ENCODE measurements at regions not wholly inside any gene's neighbourhood (a gene's known extent, or its start where the extent isn't known, plus 50 kb on each side); places are given as distances from the start of the nearest gene placed in this dataset.
A peak's percentile ranks its signal among the peaks of the same experiment; 100 is the strongest.

DNA sequence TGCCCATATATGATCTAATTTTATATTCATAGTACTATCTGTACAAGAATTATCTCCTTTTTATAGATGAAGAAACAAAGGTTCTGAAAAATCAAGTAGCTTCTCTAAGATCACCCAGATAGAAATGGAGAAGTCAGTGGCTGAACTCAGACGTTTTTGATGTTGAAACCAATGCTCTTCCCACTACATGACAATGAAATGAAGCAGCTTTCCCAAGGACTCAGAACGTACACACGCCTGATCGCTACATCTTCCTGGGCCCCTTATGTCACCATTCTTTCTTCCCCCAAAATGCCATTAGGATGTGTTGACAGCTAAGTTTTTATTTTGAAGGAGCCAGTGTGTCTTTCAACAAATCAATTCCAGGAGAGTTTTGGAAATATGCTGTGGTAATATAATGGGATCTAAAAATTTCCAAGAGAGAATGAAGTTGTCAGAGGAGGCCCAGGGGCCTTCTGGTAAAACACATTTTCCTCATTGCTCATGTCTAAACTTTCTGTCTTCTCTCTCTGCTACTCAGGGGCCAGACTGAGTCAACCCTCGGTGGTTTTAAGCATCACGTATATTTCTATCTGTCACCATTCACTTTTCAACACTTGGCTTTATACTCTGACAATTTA, 98.1 kb upstream of the COL21A1 start:
- DNase-seq (ENCODE audit: low spot score), result no peak

DNA sequence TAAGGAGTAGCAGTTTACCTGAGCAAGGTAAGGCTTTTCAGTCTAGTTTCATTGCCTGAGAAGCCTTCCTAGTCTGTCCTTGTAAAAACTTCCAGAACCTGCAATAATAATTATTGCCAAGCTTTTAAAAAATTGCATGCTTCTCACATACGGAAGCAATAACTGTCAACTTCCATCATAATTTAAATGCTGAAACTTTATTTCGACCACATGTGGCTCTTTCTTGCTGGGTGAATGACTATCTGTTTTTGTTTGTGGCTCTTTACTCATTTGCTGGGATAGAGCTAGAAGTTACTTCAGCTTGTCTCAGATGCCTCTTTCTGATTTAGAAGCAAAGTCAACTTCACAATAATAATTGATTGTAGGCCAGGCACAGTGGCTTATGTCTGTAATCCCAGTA, 95.9 kb upstream of the COL21A1 start:
- no peak for DNase-seq (ENCODE audit: low spot score)

DNA sequence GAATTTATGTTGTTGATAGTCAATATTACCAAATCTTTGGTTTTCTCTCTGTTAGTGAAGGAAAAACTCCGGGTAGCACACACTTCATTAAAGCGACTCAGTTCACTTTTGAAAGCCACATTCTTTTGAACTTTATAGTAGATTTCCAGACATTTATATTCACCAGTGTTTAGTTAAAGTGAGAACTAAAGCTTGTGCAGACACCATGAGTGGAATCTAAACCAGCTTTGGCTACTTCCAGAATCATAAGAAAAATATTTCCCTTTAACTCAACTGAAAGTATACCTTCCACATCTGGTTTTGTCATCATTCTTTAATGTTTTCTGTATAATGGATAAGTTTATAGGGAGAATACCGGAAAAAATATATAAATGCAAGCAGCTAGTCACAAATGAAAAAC, 92.1 kb upstream of the COL21A1 start:
- no peak for DNase-seq (ENCODE audit: low spot score)

DNA sequence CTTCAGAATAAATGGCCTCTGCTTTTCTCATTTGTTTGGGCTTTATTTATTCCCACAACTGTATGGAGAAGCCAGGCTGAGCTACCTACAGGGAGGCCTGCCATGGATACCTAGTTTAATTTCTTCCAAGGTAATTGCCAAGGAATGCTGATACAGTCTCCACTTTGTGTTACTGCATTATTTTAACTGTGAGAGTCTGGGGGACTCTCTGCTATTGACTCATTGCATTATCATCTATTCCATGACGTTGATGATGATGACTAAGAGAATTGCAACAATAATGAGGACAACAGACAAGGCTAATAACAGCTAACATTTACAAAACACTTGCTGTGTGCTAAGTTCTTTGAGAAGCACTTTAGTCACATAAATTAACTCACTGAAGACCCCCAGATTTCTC, 88.3 kb upstream of the COL21A1 start:
- peak; percentile 80 for DNase-seq (ENCODE audit: low spot score)

DNA sequence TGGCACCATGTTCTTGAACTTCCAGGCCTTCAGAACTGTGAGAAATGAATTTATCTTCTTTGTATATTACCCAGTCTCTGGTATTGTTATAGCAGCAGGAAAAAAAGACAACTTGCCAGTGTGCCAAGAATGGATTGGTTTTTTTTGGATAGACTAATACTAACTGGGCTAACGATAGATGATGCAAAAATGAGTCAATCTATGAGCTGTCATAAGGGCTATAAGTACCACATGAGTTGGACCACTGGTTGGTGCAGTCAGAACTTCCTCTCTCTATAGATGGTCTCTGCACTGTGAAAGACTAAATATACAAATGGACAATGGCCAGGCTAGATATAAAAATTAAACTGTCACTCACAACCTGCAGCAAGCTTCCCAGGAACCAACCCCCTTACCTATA, 87.6 kb upstream of the COL21A1 start:
- peak; percentile 54 for DNase-seq (ENCODE audit: low spot score)

DNA sequence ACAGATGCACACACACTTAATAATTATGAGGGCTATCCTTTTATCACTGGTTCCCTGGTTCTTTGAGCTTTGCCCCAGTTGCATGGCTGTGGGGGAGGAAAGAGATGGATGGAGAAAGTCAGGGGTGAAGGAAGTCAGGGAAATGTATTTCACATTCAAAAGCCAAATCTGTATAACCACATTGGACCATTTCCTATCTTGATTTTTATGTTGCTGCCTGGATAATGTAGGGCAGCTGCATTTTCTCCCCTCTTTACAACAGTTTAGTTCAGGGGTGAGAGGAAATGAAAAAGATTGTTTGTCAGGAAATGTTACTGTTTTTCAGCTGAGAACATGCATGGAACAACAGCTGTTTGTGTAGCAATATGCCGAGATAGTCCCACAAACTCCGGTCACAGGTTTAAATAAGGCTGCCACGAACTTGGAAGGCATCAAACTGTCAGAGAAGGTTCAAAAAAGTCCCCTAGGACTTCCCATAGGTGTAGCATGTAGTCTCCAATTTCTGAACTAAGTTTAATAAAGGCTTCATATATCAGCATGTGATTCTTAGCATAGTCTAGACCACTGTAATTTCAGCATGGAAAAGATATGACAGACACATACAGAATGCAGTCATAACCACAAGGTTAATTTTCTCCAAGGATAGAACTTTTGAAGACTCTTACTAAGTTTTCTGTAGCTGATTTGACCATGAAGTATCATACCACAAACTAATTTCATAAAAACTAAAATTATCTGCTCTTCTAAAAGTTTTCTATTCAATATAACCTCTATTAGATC, 82.1 kb upstream of the COL21A1 start:
- peak; percentile 72 for DNase-seq (ENCODE audit: low spot score)

DNA sequence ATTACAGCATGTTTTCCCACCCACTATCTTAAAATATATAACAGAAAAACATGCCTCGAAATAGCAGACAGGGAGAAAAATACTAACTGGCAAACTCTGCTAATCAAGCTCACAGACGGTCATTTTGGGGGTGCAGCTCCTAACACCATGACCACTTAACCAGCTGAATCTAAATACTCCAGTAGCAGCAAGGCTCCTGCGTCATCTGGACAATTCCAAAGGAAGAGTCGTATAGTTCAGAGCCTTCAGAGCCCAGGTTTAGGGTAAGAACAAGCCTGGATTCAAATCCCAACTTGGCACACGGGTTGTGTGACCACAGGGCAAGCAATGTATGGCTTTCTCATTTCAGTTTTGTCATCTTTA, 81.3 kb upstream of the COL21A1 start:
- DNase-seq (ENCODE audit: low spot score), result no peak

DNA sequence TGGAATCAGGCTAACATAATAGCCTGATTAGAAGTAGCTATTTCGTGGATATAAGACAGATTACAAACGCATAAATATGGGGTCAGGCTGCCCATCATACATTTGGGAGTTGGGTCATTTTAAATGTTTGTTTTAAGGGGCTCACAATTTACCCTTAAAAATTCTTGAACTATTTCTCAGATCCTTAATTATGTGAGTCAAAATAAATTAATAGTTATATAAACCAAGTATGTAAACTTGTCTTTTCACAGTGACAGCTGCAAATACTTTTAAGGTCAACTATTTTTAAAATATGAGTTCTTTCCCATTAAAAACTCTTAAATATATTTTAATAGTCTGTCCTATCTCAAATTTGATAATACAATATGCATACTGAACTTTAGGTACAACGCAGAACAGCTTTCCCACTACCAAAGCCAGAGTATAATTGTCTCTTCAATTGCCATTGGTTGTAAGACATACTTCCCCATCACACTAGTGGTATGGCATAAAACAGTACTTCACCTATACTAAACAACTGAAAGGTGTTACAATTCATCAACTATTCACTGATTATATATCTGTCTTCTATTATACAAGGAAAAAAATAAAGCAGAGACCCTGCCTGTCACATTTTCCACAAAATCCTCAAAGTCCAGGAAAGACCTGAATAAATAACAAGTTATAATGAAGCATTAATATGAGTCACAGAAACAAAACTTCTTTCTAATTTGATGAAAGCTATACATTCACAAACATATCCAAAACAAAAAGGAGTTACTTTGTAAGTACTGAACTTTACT, 80.8 kb upstream of the COL21A1 start:
- no peak for DNase-seq (ENCODE audit: low spot score)

DNA sequence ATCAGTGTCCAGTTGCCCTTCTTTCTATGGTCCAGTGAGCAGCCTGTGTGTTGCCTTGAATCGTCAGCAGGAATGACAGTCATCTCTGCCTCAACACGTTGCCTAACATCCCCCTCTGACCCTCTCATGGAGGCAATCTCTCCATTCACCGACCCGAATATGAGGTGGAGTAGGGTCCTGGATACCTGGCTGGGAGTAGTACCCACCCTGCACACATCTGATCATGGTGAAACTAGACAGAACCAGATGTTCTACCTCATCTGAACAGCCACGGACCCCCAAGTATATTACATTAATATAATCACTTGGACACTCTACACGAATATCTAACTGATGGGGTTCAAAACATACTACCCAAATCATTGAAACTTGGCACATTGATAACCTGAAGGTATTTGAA, 77.0 kb upstream of the COL21A1 start:
- no peak for DNase-seq (ENCODE audit: low spot score)

DNA sequence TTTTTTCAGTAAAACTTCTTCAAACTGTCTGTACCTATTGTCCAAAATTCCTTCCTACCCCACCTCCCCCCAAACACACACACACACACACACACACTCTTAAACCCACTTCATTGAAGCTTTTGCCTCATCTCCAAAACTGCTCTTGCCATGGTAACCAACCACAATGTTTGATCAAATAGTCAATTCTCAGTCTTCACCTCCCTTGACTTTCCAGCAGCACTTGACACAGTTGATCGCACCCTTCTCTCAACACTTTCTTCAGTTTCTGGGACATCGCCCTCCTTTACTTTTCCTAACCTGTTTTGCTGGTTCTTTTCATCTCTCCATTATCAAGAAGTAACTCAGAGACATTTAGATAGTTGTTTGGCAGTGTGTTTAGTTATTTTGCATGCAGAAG, 71.5 kb upstream of the COL21A1 start:
- DNase-seq (ENCODE audit: low spot score), result peak; percentile 48

DNA sequence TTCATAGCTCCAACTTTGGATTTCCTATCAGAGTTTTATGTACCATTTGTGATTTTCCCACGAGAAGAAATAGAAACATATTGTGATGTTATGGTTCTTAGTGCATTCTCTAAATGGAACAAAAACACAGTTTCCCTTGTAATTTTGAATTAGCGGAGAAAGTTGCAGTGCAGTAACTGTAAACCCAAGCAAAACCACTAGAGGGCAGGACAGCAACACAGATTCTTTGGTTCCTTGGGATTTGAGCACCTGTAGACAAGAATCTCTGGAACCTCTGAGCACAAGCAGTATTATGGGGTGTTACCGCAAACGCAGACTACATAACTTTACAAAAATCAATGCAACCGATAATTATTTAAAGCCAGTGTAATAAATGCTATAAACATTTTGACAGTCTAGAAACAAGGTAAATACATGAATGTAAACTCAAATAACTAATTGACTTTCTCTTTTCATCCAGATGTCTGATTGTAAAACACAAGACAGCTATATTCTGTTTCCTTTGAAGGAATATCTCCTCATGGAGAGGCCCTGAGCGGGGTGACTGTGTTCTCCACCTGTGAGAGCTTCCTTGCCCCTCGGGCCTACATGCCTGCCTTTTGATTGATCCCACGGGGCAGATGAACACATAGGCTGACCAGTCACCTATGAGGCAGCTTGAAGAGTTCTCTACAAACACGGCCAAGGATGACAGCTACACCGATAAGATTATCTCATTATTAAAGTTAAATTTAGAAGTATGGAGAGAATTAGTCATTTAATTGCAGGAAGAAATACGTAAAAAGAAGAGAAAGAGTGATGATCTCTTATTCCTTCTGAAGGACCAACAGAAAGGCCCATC, 67.5 kb upstream of the COL21A1 start:
- DNase-seq (ENCODE audit: low spot score), result peak; percentile 55

DNA sequence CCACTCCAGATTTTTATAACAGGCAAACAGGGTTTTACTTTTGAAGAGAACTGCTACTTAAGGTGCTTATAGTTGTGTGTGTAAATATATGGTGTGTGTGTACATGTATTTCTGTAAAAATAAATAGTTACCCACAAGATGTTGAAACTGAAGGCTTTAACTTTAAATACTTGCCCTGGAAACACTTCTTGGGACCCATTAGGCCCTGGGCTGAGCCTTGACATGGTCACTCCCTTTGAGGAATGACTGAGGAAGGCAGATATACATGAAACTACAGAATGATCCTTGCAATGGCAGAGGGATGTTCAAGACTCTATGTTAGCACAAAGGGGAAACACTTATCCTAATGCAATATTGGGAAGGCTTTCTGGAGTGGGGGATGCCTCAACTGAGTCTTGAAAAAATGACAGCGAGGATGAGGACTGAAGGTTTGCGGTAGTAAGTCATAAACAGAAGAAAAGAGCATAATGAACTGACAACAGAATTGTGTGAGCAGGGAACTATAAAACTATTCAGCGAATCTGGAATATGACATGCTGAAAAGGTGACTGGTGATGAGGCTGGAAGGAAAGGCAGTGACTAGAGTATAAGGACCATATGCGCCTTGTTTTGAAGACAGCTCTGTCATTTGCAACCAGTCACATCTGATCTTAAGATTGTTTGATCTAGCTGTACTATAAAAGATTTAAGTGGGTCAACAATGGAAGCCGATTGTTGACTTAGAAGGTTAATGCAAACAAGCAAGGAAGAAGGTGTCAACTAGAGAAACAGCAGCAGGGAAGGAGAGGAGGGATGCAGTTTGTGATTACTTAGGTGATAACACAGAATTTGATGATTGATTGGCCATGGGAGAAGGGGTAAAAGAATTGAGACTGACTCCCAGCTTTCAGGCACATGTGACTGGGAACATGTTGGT, 64.4 kb upstream of the COL21A1 start:
- DNase-seq (ENCODE audit: low spot score), result no peak

DNA sequence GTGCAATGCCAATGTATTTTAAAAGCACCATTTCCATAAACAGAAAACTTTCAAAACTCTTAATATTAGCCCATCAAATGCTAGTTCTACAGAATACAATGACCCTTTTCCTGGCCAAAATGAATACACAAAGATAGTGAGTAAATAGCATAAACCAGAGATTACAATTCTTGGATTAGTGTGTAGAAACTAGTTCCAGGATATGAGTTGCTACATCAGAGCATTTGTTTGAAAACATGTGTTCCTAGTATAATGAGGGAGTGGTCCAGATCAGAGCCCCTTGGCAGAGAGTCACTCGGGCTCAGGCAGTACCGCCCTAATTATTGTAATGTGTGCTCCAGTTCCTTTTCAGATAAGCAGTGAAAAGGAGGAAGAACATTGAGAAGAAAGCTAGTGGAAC, 63.7 kb upstream of the COL21A1 start:
- no peak for DNase-seq (ENCODE audit: low spot score)

DNA sequence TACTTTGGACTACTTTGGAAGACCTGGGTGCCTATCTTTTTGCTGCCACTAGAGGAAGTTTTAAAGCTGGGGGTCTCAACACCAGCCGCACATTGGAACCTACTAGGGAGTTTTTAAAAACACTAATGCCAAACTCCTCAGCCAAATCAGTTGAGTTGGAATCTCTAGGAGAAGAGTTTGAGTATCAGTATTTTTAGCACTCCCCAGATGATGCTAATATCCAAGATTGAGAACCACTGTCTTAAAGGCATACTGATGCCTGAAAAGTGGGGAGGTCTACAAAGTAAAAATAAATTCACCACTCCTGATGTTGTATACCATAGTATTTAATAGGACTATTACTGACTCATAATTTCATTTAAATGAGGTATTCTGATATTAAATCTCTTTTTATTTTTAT, 62.9 kb upstream of the COL21A1 start:
- no peak for DNase-seq (ENCODE audit: low spot score)

DNA sequence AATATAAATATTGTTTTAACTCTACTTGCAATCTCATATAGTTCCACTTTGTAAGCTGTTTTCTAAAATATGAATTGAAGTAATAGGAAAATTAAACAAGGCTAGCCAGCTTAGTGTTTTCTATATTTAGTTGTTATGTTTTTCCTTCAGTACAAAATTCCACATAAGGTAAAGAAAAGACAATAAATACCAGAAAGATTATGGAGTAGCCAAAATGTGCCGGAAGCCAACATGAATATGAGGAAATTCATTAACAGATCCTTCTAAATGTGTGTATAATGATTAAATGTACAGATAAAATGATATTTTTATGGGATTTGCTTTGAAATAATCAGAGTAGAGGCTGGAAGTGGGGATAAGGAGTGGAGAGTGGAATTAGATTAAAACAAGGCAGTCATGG, 52.5 kb upstream of the COL21A1 start:
- no peak for DNase-seq (ENCODE audit: low spot score)

DNA sequence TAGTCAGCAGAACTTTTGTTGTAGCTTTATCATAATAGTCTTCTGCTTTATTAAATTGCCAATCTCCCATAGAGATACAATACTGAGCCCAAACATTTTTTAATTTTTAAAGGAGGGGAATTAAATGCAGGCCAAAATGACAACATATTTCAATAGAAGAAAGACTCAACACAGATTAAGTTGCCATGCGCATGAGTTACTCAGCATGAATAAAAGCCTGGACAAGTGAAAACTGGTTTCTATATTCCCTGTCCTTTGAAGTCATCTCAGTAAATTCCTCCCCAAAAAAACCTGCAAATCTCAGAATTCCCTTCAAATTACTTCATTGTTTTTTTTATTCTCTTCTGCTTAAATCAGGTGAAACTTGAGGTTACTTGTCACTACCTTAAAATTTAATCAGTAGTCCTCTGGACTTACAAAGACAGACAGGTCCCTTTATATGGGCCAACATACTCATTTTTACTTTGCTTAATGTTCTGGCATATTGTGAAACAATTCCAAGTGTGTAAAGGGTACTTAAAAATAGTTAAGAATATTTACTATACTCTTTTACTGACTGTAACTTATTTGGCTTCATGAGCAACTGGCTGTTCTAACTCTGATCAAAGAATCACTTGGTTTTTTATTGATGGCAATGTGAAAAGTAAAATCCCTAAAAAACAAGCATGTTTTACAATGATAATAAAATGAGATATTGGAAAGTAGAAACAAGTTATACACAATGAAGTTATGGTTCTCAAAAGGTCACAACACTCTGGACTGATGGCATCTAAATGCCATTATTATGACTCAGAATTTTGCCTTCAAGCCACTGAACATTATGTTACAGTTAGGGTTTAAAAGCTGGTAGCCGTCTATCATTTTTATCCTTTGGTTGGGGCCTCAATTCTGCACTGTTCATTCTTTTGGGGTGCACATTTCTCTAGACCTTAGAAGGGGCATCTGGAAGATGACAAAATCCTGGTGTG, 49.9 kb upstream of the COL21A1 start:
- DNase-seq (ENCODE audit: low spot score), result peak; percentile 26
